Suprapubic skin (tissue), 4 donors: ENCODE measurements at regions not wholly inside any gene's neighbourhood (a gene's known extent, or its start where the extent isn't known, plus 50 kb on each side); places are given as distances from the start of the nearest gene placed in this dataset.

Source experiments
- CTCF ChIP-seq, 2 donors: fragments of 200-600 bp in 1 of 2; fragments of 450-650 bp in 1 of 2; sonication (generic) in 1 of 2; IDR thresholded peaks; one replicate each; pipeline ENCODE4 v1.5.1; 2016 to 2019; ENCODE audit warnings: antibody characterized with exemption in 2 of 2, mild to moderate bottlenecking in 1 of 2, moderate library complexity in 1 of 2
- EP300 ChIP-seq: sonication (generic); formaldehyde crosslinking; IDR thresholded peaks from one replicate; pipeline ENCODE4 v1.6.1; 2017; ENCODE audit warnings: antibody characterized with exemption
- POLR2A ChIP-seq, 2 donors: fragments of 450-650 bp; IDR thresholded peaks; one replicate each; pipeline ENCODE4 v1.6.1; 2017; ENCODE audit warnings: antibody characterized with exemption in 2 of 2, mild to moderate bottlenecking in 2 of 2, moderate library complexity in 2 of 2
- POLR2AphosphoS5 ChIP-seq, 3 donors: sonication (generic); formaldehyde crosslinking; IDR thresholded peaks; one replicate each; pipeline ENCODE4 v1.6.1; 2017; ENCODE audit warnings: antibody characterized with exemption in 3 of 3

DNA sequence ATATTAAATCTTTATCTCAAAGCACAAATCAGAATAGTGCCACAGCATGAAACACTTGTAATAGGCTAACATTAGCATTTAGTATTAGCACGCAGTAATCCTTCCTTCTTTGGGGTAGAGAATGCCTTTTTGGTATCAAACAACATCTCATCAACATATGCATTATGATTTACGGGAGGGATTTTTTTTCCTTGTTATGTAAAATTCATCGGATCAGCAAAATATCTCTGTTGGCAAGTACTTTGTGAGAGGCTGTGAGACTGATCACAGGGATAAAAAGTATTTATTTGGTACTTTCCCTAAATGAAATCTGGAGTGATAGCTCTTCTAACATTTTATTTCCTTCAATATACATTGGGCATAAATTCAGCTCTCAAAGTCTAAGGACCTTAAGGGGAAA, 68.4 kb upstream of the TMEM178A start:
- TF ChIP-seq CTCF (IDR thresholded peaks at IDR 0.05) (no peak), POLR2A (IDR thresholded peaks at IDR 0.05) (no peak), POLR2AphosphoS5 (IDR thresholded peaks at IDR 0.05) (no peak), EP300 (no peak)
